ENCODE measurements at regions not wholly inside any gene's neighbourhood (a gene's known extent, or its start where the extent isn't known, plus 50 kb on each side); places are given as distances from the start of the nearest gene placed in this dataset.

- no peaks in the 10 kb centered on the region for H3K9me3 ChIP-seq (ENCODE audit: control insufficient read depth, low read depth, low read length)
- no peaks in the 10 kb centered on the region for H4K20me1 ChIP-seq (ENCODE audit: control insufficient read depth, insufficient read depth, insufficient read length)
- no peak overlapping the region for H3K4ac ChIP-seq (ENCODE audit: low read depth, low read length)
- no peak overlapping the region for H3K4me3 Mint-ChIP-seq
- no peak overlapping the region for H3T11ph ChIP-seq (ENCODE audit: low read length)
- no peaks in the 10 kb centered on the region for H3K9me3 Mint-ChIP-seq
- no peak overlapping the region for H3K18ac ChIP-seq (ENCODE audit: insufficient read length, low read depth, low read length)
- no peak overlapping the region for H3K4me2 ChIP-seq (ENCODE audit: insufficient read depth, insufficient read length, low read length)
- no peaks in the 10 kb centered on the region for H3K27me3 Mint-ChIP-seq (ENCODE audit: low read depth)
- no peaks in the 10 kb centered on the region for H3K4me1 ChIP-seq (ENCODE audit: insufficient read depth, low read length)
- WGBS (ENCODE audit: extremely low coverage, insufficient read length, low lambda C conversion rate) = no CpG with 5 or more reads among the region's 1 CpG
- H4K91ac ChIP-seq (ENCODE audit: insufficient read length, low read depth, low read length) = no peak overlapping the region
- no peaks in the 10 kb centered on the region for H3K36me3 Mint-ChIP-seq (ENCODE audit: insufficient read depth in 1 of 3, low read depth in 3 of 3)
- H3K79me2 ChIP-seq (ENCODE audit: insufficient read depth, low read length) = no peaks in the 10 kb centered on the region
- H3K27ac ChIP-seq (ENCODE audit: insufficient read length, low read depth, low read length) = no peak overlapping the region
- no peaks in the 10 kb centered on the region for H3K79me1 ChIP-seq (ENCODE audit: insufficient read depth, low read depth, low read length, poor library complexity, severe bottlenecking)
- no peak overlapping the region for H2BK5ac ChIP-seq (ENCODE audit: insufficient read length, low read length)
- no peak overlapping the region for H3K27ac Mint-ChIP-seq
- H3K4me1 Mint-ChIP-seq = no peaks in the 10 kb centered on the region
- H2BK20ac ChIP-seq (ENCODE audit: low read depth, low read length, poor library complexity, severe bottlenecking) = no peak overlapping the region
- no peak overlapping the region for H4K5ac ChIP-seq (ENCODE audit: insufficient read length, low read depth, low read length)
- no peak overlapping the region for H2BK12ac ChIP-seq (ENCODE audit: insufficient read length, low read depth, low read length)
- H3K9ac ChIP-seq (ENCODE audit: extremely low read depth, insufficient read length, low read length) = no peak overlapping the region
- no peak overlapping the region for H3K14ac ChIP-seq (ENCODE audit: insufficient read depth, low read length)
- no peak overlapping the region for H2BK120ac ChIP-seq (ENCODE audit: low read depth, low read length, poor library complexity, severe bottlenecking)
- H2BK15ac ChIP-seq (ENCODE audit: low read depth, low read length) = no peak overlapping the region
- H3K56ac ChIP-seq (ENCODE audit: insufficient read length, low read depth, low read length) = no peak overlapping the region
- no peaks in the 10 kb centered on the region for H3K27me3 ChIP-seq (ENCODE audit: insufficient read depth, low read length)
- no peak for DNase-seq
- no peak overlapping the region for H4K8ac ChIP-seq (replicated peaks; ENCODE audit: insufficient read length, low read depth, low read length)
- no peak overlapping the region for H2AK5ac ChIP-seq (ENCODE audit: insufficient read length, low read length)
- H3K23ac ChIP-seq (ENCODE audit: insufficient read length, low read depth, low read length) = no peak overlapping the region
- H3K23me2 ChIP-seq (ENCODE audit: insufficient read length, low read depth, low read length, poor library complexity, severe bottlenecking) = no peaks in the 10 kb centered on the region
- H2AFZ ChIP-seq (ENCODE audit: low read length) = no peak overlapping the region
- no peak for TF ChIP-seq CTCF (conservative IDR thresholded peaks at IDR 0.05)
Measured at GRCh38 chr9:30714389-30714788, 1670.1 kb upstream of the ACO1 start.

Measured in H9 (cell line).